ENCODE measurements at regions not wholly inside any gene's neighbourhood (a gene's known extent, or its start where the extent isn't known, plus 50 kb on each side); places are given as distances from the start of the nearest gene placed in this dataset.

DNA sequence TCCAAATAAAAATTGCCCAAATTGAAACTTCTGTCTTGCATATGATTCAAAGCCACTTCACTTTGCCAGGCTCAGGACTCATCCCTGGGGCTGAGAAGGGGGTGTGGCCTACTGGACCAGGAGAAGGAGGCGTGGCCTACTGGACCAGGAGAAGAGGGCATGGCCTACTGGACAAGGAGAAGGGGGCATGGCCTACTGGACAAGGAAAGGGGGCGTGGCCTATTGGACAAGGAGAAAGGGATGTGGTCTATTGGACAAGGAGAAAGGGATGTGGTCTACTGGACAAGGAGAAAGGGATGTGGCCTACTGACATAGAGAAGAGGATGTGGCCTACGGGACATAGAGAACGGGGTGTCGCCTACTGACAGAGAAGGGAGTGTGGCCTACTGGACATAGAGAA is 405.3 kb downstream of the RRAGC start:
- no peak for DNase-seq

DNA sequence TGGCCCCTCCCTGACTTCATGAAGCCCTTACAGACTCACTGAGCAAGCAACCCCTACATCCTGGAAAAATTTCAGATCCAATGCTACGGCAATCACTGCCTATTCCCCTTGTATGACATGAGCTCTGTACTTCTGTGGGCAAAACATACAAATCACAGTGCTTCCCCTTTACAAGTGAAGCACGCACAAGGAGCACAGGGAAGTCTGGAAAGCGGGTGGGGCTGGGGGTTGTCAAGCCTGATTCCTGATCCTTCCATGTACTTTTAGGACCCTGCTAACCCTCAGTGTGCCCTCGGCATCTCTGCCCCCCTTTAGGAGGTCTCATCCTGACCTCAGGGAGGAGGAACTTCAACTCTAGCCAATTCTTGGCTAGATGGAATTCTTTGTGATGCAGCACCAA is 405.7 kb upstream of the POU3F1 start:
- no peak for DNase-seq

DNA sequence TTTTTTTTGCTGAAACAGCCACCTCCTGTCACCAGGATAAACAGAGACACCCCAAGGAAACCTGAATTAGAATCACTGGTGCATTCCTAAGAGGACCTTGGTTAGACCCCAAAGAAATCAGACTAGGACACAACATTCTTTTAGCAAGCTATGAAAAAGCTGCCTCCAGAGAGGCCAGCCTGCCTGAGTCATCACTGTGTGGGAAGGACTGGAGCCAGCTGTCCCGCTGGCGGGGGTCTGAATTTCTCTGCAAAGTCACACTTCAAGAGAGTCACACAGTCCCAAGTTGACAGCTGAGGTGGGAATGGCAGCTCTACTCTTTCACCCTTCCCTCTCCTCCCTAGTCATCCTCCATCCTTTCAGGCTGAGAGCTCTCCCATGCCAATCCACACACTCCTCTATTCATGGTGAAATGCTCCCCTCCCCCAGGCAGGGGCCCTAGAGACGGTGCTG is 405.0 kb upstream of the POU3F1 start:
- no peak for DNase-seq

DNA sequence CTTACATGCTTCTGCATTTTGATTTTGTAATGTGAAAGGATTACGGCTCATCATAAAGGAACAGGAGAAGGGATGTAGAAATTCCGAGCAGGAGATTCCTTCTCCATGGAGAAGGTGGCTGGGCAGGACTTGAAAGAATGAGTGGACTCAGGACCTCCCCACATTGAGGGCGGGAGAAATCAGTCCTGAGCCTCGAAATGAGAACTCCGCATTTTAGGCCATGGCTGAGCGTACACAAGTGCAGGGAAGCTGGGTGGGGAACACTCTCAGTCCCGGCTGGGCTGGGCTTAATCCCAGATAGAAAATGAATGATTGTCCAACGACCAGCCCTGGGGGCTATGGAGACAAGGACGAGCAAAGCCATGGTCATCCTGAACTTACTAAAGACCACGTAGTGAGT is 402.3 kb upstream of the POU3F1 start:
- DNase-seq: no peak

DNA sequence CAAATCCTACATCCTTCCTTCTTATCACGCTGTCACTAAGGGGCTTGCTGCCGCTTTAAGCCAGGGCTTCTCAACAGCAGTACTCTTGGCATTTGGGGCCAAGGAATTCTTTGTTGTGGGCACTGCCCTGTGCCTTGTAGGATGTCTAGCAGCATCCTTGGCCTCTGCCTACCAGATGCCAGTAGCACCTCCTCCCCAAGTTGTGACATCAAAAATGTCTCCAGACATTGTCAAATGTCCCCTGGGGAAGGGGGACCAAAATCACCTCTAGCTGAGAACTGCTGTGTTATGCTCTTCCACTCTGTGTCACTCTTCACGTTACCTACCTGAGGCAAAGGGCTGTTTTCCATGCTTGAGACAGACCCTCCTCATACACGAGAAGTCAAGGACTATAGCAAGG is 400.3 kb upstream of the POU3F1 start:
- no peak for DNase-seq

DNA sequence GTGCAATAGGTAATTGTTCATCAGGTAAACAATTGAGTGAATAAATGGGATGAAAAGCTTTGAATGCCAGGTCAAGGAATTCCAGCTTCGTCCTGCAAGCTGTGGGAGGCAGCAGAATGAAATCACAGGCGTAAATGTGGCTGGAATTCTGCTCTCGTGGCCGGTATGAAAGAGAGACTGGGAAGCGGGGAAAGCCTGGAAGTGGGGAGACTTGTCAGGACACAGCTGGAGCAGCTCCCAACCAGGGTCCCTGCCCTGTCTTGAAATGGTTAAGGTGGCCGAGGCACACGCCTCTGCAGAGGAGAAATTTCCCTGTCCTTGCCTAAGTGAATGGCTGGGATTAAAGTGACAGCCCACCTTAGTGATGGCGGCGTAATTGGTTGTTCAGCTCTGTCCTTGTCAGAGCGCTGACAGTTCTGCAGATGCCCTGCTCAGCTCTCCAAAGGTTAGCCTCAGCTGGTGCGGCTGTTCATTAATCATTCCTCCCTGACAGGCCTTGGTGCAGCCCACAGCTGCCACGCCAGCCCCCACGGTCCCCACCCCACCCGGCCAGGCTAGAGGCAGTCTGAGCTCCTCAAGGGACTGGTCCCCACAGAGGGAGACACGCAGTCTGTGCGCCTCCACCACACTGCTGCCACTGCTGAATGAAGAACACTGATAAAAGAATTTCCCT is 398.3 kb upstream of the POU3F1 start:
- DNase-seq: no peak

DNA sequence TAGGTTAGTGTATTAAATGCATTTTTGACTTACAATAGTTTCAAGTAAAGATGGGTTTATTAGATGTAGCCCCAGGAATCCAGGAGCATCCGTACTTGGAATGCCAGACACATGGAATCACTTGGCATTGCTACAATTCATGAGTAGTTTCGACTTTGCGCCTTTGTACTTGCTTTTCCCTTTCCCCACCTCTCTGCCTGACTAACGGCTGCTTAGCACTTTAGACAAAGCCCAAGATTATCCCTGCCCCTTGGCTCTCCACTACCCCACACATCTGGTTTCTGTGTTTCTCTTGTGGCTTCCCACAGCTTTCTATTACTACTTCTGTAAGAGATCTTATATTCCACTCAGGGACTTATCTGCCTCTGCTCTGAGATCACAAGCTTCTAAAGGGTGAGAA is 397.7 kb upstream of the POU3F1 start:
- no peak for DNase-seq

DNA sequence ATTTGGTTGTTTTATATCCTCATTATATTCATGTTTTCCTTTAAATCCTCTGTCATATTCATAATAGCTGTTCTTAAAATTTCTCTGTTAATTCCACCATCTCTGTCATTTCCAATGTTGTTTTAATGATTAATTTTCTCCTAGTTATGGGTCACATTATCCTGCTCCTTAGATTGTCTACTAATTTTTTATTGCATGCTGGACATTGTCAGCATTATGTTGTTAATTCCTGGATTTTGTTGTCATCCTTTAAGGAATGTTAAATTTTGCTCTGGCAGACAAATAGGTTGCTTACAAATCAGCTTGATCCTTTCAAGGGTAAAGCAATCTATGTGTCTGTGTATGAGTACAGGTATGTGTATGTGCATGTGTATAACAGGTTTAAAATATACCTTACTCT is 393.8 kb upstream of the POU3F1 start:
- DNase-seq: no peak

DNA sequence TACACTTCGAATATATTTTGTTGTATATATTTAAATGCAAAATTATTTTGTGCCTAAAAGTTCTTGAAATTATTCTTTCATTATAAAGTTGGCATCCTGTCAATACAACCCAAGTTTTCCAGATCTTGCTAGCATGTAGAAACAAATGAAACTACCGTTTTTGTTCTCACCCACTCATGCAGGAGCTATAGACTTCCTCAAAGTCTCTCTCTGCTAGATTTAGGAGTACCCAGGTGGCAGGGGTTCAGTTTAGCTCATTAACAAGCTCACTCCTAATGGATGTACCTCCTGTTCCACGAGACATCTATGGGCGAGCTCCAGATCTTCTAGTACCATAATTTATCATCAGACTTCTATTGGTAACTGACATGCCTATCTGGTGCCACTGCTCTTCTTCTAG is 390.2 kb upstream of the POU3F1 start:
- no peak for DNase-seq

DNA sequence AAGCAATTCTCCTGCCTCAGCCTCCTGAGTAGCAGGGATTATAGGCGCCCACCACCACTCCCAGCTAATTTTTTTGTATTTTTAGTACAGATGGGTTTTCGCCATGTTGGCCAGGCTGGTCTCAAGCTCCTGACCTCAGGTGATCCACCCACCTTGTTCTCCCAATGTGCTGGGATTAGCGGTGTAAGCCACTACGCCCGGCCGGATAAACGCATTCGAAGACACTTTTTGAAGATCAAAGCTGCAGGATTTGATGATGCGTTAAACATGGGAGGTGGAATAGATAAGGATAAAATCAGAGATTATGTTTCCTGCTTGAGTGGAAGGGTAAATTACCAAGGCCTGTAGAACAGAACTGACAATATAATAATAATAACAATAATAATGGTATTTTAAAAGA is 389.4 kb upstream of the POU3F1 start:
- DNase-seq: no peak

DNA sequence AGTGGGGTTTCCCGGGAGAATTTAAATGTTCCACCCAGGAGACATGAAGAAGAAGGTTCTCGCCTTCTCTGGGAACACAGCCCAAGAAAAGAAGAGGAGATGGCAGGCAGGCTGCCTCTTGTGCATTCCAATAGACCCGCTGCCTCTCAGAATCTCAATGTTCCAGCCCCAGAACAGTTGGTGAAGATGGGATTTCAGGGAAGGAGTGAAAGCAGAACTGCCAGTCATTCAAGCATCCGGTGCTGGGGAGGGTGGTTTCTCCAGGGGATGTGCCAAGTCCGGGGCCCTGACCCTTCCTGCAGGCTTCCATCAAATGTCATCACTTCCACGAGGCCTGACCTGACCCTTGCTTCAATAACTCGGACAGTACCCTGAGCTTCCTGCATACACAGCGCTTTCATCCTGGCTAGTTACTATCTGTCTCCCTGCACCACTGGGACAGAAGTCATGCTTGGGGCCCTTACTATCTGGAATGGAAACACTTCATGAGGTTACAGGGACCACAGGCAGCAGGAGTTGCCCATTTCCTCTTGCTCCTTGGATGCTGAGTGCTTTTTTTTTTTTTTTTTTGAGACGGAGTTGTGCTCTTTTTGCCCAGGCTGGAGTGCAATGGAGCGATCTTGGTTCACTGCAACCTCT is 386.6 kb upstream of the POU3F1 start:
- no peak for DNase-seq

DNA sequence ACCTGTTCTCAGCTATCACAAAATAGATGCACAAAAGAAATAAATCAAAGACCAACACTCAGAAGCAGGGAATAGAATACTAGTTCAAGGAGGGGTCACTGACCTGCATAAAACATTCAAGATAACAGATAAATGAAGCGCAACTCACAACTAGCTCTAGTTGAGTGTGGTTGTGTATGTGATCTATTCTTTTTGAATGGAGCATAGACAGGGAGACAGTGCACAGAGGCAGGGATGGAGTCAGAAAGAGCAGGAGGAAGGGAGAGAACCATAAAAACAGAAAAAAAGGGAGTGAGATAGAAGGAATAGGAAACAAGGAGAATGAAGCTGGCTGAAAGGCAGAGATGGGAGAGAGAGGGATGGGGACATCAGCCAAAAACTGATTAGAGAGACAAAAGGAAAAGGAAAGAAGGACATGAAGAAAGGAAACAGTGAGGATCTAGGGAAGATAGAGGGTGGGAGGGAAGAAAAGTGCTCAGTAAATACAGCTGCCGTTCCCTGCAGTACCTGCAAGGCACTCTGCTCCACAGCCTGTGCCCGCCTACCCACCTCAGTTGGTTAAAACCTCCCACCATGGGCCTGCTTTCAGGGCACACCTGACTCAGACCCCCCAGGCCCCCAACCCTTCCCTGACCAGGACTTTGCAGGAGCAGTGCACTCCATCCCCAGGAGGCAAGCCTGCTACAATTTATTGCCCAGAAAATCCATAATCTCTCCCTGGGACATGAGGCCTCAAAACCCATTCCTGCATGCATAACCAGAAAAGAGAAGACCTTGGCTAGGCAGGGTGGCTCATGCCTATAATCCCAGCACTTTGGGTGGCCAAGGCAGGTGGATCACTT is 385.2 kb upstream of the POU3F1 start:
- no peak for DNase-seq

DNA sequence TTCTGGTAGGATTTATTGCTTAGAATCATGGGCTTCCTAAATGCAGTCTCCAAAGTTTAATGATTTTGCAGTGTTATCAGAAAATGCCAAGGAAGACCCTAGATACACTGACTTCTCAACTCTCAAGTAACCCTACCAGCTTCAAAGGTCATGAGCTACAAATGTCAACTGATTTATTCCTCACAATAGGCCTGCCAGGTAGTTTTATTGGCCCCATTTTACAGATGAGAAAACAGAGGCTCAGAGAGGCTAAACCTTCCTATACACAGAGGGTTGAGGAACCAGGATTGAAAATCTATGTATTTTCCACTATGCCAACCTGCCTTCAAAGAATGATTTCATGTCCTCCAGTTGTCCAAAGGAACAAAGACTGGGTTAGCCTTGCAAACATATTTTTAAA is 384.4 kb upstream of the POU3F1 start:
- no peak for DNase-seq

DNA sequence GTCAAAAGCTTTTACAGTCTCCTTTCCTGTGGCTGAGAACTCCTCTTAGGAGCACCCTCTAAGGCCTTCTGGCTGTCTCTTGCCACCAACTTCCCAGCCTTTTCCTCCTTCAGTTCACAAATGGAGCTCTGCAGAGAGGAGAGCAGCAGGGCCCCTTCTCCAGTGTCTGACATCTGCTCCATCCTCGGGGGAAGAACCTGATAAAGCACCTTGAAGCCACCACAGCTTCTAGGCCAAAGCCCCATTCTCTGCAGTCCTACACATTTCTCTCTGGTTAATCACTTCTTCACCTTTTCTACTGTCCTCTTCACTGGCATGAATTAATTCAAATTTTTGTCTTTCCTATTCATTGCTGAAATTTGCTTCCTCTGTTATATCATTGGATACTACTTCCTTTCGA is 378.1 kb upstream of the POU3F1 start:
- no peak for DNase-seq

DNA sequence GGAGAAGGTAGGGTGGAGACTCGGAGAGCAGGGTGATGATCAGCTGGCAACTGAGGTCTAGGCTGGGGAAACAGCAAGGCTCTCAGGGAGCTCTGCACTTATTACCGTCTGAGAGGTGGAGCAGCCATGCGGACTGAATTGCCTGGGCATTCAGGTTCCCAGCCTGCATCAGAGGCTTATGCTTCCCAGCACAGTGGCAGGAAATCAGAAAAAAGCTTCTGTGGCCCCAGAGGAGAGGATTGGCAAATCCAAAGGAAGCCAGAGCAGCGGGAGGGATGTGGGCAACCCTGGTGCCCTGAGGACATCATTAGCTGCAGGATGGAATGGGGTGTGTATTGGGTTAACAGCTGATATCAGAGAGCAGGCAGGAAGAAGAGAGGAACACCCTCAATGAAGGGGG is 374.1 kb upstream of the POU3F1 start:
- no peak for DNase-seq

DNA sequence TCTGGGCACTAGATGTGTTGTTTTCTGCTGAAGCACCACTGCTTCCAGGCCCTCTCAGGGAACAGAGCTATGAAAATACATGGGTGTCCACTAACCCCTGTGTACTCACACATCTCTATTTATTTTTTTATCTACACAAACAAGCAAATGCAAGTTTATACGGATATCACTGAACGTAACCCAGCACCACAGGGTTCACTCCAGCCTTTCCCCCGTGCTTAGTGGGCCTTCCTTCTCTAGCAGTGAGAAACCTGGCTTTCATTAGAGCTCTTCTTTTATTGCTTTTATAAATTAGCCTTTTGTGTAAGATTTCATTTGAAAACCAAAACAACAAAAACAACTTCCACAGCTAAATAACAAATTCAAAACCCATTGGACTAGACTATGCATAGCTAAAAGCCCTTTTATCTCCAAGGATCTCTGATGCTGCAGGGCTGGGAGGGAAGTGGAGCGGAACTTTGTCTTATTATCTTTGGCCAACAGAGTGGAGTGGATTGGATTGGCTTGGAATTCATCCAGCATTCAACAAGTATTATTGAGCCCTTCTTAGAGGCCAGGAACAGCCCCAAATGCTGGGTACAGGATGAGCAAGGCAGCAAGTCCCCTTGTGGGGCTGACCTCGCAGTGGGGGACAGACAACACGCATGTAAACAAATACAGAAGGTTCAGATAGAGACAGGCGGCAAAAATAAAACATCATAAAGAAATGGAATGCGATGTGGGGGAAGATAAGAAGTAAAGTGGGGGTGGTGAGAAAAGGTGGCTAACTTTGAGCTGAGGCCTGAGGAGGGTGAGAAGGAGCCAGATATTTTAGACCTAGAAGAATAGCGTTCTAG is 371.8 kb upstream of the POU3F1 start:
- no peak for DNase-seq

DNA sequence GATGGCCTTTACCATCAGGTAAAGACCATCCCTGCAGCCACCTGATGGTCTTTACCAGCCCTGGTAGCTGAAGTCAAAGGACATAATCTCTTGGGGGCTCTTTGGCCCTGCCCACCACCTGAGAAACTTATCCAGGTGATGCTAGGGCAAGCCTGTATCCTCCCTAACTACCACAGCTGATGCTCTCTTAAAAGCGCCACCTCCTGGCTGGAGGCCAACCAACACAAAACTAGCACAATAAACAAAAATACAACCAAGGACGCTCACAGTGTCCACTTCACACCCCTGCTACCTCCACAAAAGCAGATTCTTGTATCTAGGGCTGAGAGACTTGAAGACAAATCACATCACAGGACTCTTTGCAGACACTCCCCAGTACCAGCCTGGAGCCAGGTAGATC is 357.1 kb upstream of the POU3F1 start:
- no peak for DNase-seq

DNA sequence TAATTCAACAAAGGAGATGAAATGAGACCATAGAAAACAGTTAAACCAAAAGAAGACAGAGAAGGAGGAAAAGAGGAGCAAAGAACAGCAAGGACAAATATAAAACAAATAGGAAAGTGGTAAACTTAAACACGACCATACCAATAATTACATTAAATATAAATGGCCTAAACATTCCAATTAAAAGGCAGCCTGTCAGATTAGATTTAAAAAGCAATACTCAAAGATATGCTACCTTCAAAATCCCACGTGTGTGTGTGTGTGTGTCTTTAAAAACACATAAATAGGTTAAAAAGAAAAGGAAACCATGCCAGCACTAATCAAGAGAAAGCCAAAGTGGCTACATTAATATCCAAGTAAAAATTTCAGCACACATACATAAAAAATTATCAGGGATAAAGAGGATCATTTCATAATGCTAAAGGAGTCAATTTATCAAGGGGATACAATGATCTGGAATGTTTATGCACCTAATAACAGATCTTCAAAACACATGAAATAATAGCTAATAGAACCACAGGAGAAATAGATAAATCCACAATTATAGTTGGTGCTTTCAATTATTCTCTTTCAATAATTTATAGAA is 355.7 kb upstream of the POU3F1 start:
- no peak for DNase-seq

DNA sequence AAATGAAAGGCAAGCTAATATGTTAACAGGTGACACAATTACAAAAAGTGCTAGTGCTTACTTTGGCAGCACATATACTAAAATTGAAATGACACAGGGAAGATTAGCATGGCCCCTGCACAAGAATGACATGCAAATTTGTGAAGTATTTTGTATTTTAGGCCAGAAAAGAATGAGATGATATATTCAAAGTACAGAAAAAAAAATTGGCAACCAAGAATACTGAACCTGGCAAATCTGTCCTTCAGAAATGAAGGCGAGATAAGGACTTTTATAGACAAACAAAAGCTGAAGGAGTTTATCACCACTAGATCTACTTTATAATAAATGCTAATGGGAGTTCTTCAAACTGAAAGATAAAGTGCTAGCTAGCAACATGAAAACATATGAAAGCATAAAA is 350.0 kb upstream of the POU3F1 start:
- DNase-seq: no peak

DNA sequence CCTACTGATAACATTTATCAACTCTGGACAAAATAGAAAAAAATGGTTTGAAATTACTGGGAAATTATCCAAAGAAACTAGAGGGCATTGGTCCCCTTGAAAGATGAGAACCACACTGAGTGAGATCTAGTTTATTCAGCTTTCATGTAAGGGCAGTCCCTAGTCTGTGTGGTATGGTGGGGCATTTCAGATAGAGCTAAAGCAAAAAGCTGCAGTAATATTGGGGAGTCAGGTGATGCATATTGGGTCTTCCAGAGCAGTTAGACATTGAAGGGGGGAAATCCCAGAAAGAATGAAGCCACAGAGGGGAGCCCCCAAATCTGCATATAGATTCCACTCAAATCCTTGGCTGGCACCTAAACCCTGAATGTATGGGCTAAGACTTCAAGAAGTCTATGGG is 347.7 kb upstream of the POU3F1 start:
- DNase-seq: no peak

DNA sequence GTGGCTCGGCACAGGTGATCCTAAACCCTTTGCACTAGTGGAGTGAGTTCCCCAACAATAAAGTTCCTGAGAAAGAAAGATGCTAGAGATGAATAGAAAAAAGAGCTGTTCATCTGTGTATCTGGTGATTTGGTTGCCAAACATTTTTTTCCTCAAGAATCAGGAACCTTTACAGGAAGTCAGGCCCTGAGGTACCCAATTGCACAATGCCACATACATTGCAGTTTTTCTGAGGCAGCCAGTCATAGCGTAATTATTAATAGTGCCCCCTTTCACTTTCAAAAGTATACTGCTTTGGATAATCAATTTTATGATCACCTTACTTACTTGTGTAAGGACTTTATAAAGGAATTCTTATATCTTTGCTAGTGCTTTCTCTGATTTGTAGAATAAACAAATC is 346.3 kb upstream of the POU3F1 start:
- DNase-seq: no peak

DNA sequence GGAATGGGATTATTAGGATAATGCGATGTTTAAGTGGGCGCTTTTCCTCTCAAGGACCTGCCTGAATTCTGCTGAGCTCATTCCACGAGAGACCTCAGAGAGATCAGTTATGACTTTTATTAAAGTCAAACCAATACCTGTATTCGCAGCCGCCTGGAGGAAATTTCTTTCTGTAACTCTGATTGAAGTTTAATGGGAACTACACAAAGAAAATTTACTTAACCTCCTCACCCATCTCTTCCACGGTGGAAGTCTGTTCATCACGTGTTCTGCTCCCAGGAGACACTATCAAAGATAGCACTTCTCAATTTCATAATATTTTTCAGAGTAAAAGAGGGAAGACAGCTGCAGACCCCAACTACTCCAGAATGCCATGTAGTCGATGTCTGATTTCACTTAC is 334.7 kb upstream of the POU3F1 start:
- no peak for DNase-seq

DNA sequence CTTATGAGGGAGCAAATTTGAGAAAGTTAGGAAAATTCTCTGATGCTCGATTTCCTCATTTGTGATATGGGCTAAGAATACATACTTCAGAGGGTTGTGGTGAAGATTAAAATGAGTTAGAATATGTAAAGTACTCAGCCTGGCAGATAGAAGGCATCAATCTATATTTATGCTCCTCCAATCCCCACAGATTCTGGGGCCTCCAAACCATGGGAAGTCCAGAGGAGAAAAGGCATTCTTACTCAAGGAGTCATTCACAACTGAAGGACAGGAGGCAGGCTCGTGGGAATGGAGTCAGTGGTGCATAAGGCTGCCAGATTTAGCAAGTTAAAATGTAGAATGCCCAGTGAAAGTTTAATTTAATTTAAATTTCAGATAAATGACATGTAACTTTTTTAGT is 330.0 kb upstream of the POU3F1 start:
- DNase-seq: no peak

Measured in DMS153 (cell line).